ENCODE measurements at regions not wholly inside any gene's neighbourhood (a gene's known extent, or its start where the extent isn't known, plus 50 kb on each side); places are given as distances from the start of the nearest gene placed in this dataset.

DNA sequence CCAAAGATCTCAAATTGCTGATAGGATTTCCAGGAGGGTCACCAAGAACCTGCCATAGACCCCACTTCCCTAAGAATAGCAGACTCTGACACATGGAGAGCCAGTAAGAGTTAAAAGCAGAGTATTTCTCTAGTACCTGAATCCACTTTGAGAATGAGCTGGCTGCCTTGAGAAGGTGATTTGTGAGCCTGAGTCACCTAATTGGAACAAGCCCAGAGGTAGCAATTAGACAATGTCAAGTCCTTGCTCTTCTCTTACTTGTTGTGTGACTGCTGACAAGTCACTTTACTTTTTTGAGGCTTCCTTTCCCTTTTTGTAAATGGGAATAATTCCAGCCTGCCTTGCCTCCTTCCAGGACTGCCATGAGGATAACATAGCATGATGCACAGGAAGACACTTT lies 76.1 kb upstream of the ASIC2 start:
- TF ChIP-seq, protein P1, sequence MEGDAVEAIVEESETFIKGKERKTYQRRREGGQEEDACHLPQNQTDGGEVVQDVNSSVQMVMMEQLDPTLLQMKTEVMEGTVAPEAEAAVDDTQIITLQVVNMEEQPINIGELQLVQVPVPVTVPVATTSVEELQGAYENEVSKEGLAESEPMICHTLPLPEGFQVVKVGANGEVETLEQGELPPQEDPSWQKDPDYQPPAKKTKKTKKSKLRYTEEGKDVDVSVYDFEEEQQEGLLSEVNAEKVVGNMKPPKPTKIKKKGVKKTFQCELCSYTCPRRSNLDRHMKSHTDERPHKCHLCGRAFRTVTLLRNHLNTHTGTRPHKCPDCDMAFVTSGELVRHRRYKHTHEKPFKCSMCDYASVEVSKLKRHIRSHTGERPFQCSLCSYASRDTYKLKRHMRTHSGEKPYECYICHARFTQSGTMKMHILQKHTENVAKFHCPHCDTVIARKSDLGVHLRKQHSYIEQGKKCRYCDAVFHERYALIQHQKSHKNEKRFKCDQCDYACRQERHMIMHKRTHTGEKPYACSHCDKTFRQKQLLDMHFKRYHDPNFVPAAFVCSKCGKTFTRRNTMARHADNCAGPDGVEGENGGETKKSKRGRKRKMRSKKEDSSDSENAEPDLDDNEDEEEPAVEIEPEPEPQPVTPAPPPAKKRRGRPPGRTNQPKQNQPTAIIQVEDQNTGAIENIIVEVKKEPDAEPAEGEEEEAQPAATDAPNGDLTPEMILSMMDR (IDR thresholded peaks at IDR 0.05) = no peak
- TF ChIP-seq POLR2A (IDR thresholded peaks at IDR 0.05) = no peak
- no peak for TF ChIP-seq EP300 (IDR thresholded peaks at IDR 0.05)

Data from gastroesophageal sphincter (tissue), 3 donors.